ENCODE measurements at regions not wholly inside any gene's neighbourhood (a gene's known extent, or its start where the extent isn't known, plus 50 kb on each side); places are given as distances from the start of the nearest gene placed in this dataset.

GRCh38 chr6:19427548-19427947 is 409.6 kb upstream of the ID4 start:
- POLR2A ChIA-PET, result no interaction called here
- Mint-ChIP-seq H3K4me3 (no peak overlapping the region), H3K9me3 (peaks cover 2% of the 10 kb centered on the region), H3K27ac (no peak overlapping the region), H3K36me3 (no peaks in the 10 kb centered on the region), H3K4me1 (no peaks in the 10 kb centered on the region), H3K27me3 (no peaks in the 10 kb centered on the region)
- ATAC-seq (ENCODE audit: low read depth) (no peak), DNase-seq (no peak)

- Mint-ChIP-seq H3K4me3 (no peak overlapping the region), H3K36me3 (no peaks in the 10 kb centered on the region), H3K4me1 (no peaks in the 10 kb centered on the region), H3K27me3 (no peaks in the 10 kb centered on the region), H3K27ac (no peak overlapping the region), H3K9me3 (peaks cover 4% of the 10 kb centered on the region)
- POLR2A ChIA-PET, result interaction anchor here (0.6 kb wide), 1 partner anchor 1410 kb away, joined by 3 read pairs; no protein-coding TSS in a partner anchor
- ATAC-seq (ENCODE audit: low read depth), result no peak
- DNase-seq, result no peak
Measured at GRCh38 chr6:19432966-19433498, 404.1 kb upstream of the ID4 start.

GRCh38 chr6:19434065-19434464 is 403.1 kb upstream of the ID4 start:
- DNase-seq, result no peak
- ATAC-seq (ENCODE audit: low read depth), result no peak
- POLR2A ChIA-PET, result no interaction called here
- Mint-ChIP-seq H3K36me3 (no peaks in the 10 kb centered on the region), H3K27me3 (no peaks in the 10 kb centered on the region), H3K27ac (no peak overlapping the region), H3K9me3 (peaks cover 4% of the 10 kb centered on the region), H3K4me3 (no peak overlapping the region), H3K4me1 (no peaks in the 10 kb centered on the region)

- H3K27ac Mint-ChIP-seq, result no peak overlapping the region
- DNase-seq (no peak), ATAC-seq (ENCODE audit: low read depth) (no peak)
- H3K4me3 Mint-ChIP-seq, result no peak overlapping the region
- no peaks in the 10 kb centered on the region for H3K27me3 Mint-ChIP-seq
- no peaks in the 10 kb centered on the region for H3K36me3 Mint-ChIP-seq
- no peaks in the 10 kb centered on the region for H3K4me1 Mint-ChIP-seq
- POLR2A ChIA-PET, result no interaction called here
- H3K9me3 Mint-ChIP-seq, result peaks cover 1% of the 10 kb centered on the region
Measured at GRCh38 chr6:19435755-19436154, 401.4 kb upstream of the ID4 start.

GRCh38 chr6:19438566-19439353 is 398.4 kb upstream of the ID4 start:
- Mint-ChIP-seq H3K27ac (no peak overlapping the region), H3K27me3 (no peaks in the 10 kb centered on the region), H3K36me3 (no peaks in the 10 kb centered on the region), H3K4me3 (no peak overlapping the region), H3K4me1 (no peaks in the 10 kb centered on the region), H3K9me3 (peaks cover 4% of the 10 kb centered on the region)
- ATAC-seq (ENCODE audit: low read depth) (no peak), DNase-seq (no peak)
- POLR2A ChIA-PET, result no interaction called here

GRCh38 chr6:19440531-19440930 is 396.6 kb upstream of the ID4 start:
- POLR2A ChIA-PET, result no interaction called here
- no peak for DNase-seq
- ATAC-seq (ENCODE audit: low read depth), result no peak
- no peak overlapping the region for H3K4me3 Mint-ChIP-seq
- no peaks in the 10 kb centered on the region for H3K27me3 Mint-ChIP-seq
- H3K27ac Mint-ChIP-seq, result no peak overlapping the region
- H3K4me1 Mint-ChIP-seq, result no peaks in the 10 kb centered on the region
- H3K9me3 Mint-ChIP-seq, result peaks cover 4% of the 10 kb centered on the region
- no peaks in the 10 kb centered on the region for H3K36me3 Mint-ChIP-seq

- Mint-ChIP-seq H3K4me3 (no peak overlapping the region), H3K27ac (no peak overlapping the region), H3K27me3 (no peaks in the 10 kb centered on the region), H3K36me3 (no peaks in the 10 kb centered on the region), H3K4me1 (no peaks in the 10 kb centered on the region), H3K9me3 (peaks cover 3% of the 10 kb centered on the region)
- DNase-seq (no peak), ATAC-seq (ENCODE audit: low read depth) (no peak)
- POLR2A ChIA-PET, result no interaction called here
Measured at GRCh38 chr6:19443411-19443810, 393.8 kb upstream of the ID4 start.

GRCh38 chr6:19444041-19444440 is 393.1 kb upstream of the ID4 start:
- peaks cover 3% of the 10 kb centered on the region for H3K9me3 Mint-ChIP-seq
- H3K4me1 Mint-ChIP-seq, result no peaks in the 10 kb centered on the region
- POLR2A ChIA-PET, result no interaction called here
- no peaks in the 10 kb centered on the region for H3K36me3 Mint-ChIP-seq
- H3K27ac Mint-ChIP-seq, result no peak overlapping the region
- no peaks in the 10 kb centered on the region for H3K27me3 Mint-ChIP-seq
- no peak for ATAC-seq (ENCODE audit: low read depth)
- no peak overlapping the region for H3K4me3 Mint-ChIP-seq
- no peak for DNase-seq

GRCh38 chr6:19444481-19444880 is 392.7 kb upstream of the ID4 start:
- Mint-ChIP-seq H3K4me3 (no peak overlapping the region), H3K9me3 (peaks cover 3% of the 10 kb centered on the region), H3K4me1 (no peaks in the 10 kb centered on the region), H3K27me3 (no peaks in the 10 kb centered on the region), H3K36me3 (no peaks in the 10 kb centered on the region), H3K27ac (no peak overlapping the region)
- POLR2A ChIA-PET, result no interaction called here
- ATAC-seq (ENCODE audit: low read depth), result no peak
- DNase-seq, result no peak

- Mint-ChIP-seq H3K36me3 (no peaks in the 10 kb centered on the region), H3K4me3 (no peak overlapping the region), H3K9me3 (peaks cover 1% of the 10 kb centered on the region), H3K27me3 (no peaks in the 10 kb centered on the region), H3K27ac (no peak overlapping the region), H3K4me1 (no peaks in the 10 kb centered on the region)
- POLR2A ChIA-PET, result no interaction called here
- ATAC-seq (ENCODE audit: low read depth) (no peak), DNase-seq (no peak)
Measured at GRCh38 chr6:19446570-19446969, 390.6 kb upstream of the ID4 start.

- POLR2A ChIA-PET, result no interaction called here
Measured at GRCh38 chr6:19450651-19451050, 386.5 kb upstream of the ID4 start.

GRCh38 chr6:19452495-19452894 is 384.7 kb upstream of the ID4 start:
- DNase-seq (no peak), ATAC-seq (ENCODE audit: low read depth) (no peak)
- H3K36me3 Mint-ChIP-seq, result no peaks in the 10 kb centered on the region
- no peak overlapping the region for H3K4me3 Mint-ChIP-seq
- no peak overlapping the region for H3K27ac Mint-ChIP-seq
- no peaks in the 10 kb centered on the region for H3K27me3 Mint-ChIP-seq
- POLR2A ChIA-PET, result no interaction called here
- no peaks in the 10 kb centered on the region for H3K4me1 Mint-ChIP-seq
- H3K9me3 Mint-ChIP-seq, result no peaks in the 10 kb centered on the region

More at GRCh38 chr6:19450651-19451050, 386.5 kb upstream of the ID4 start:
- Mint-ChIP-seq H3K36me3 (no peaks in the 10 kb centered on the region), H3K4me1 (no peaks in the 10 kb centered on the region), H3K27me3 (no peaks in the 10 kb centered on the region), H3K9me3 (no peaks in the 10 kb centered on the region), H3K27ac (no peak overlapping the region), H3K4me3 (no peak overlapping the region)
- no peak for DNase-seq
- no peak for ATAC-seq (ENCODE audit: low read depth)

- H3K4me1 Mint-ChIP-seq, result no peaks in the 10 kb centered on the region
- no peaks in the 10 kb centered on the region for H3K27me3 Mint-ChIP-seq
- DNase-seq (no peak), ATAC-seq (ENCODE audit: low read depth) (no peak)
- H3K27ac Mint-ChIP-seq, result no peak overlapping the region
- POLR2A ChIA-PET, result no interaction called here
- no peaks in the 10 kb centered on the region for H3K36me3 Mint-ChIP-seq
- no peak overlapping the region for H3K4me3 Mint-ChIP-seq
- no peaks in the 10 kb centered on the region for H3K9me3 Mint-ChIP-seq
Measured at GRCh38 chr6:19454001-19454720, 383.0 kb upstream of the ID4 start.

- Mint-ChIP-seq H3K36me3 (no peaks in the 10 kb centered on the region), H3K4me3 (no peak overlapping the region)
Measured at GRCh38 chr6:19454721-19455392, 382.3 kb upstream of the ID4 start.

More at GRCh38 chr6:19454721-19455392, 382.3 kb upstream of the ID4 start:
- no peak for DNase-seq
- Mint-ChIP-seq H3K4me1 (no peaks in the 10 kb centered on the region), H3K27me3 (no peaks in the 10 kb centered on the region), H3K27ac (no peak overlapping the region), H3K9me3 (no peaks in the 10 kb centered on the region)
- POLR2A ChIA-PET, result no interaction called here
- no peak for ATAC-seq (ENCODE audit: low read depth)

All from activated naive CD8-positive, alpha-beta T cell treated with anti-CD3 and anti-CD28 coated beads, Interleukin-2, amount 10 ng/mL, durations not matched to agents 7 days and 5 days (primary cell).